ENCODE measurements at regions not wholly inside any gene's neighbourhood (a gene's known extent, or its start where the extent isn't known, plus 50 kb on each side); places are given as distances from the start of the nearest gene placed in this dataset.

DNA sequence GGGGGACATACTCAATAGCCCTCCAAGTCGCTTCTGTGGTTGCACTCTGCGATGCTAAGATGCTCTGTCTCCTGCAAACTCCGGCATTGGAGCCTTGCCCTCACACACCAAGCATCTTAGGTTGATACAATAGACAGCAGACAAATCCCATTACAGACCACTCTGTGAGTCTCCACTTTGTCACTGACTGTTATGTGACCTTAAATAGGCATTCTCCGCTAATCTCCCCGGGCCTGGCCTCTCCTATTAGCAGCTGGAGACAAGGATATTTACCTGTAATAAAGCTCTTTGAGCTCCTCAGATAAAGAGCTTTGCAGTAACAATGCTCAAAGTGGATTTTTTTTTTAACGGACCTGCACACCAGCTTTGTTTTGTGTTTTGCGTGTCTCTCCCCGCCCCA is 479.7 kb upstream of the TBX3 start:
- H3K9me3 ChIP-seq: no peaks in the 10 kb centered on the region
- H3K27me3 ChIP-seq (replicated peaks; ENCODE audit: insufficient read depth): no peaks in the 10 kb centered on the region
- no peak for DNase-seq (ENCODE audit: low spot score)
- no peaks in the 10 kb centered on the region for H3K36me3 ChIP-seq
- ATAC-seq (ENCODE audit: insufficient number of reproducible peaks, low FRiP score, low read depth): no peak
- H3K27ac ChIP-seq: no peak overlapping the region
- no peaks in the 10 kb centered on the region for H3K4me1 ChIP-seq (ENCODE audit: control insufficient read depth in 1 of 2, low read depth in 2 of 2)
- H3K4me3 ChIP-seq: no peak overlapping the region
- TF ChIP-seq, protein P1, sequence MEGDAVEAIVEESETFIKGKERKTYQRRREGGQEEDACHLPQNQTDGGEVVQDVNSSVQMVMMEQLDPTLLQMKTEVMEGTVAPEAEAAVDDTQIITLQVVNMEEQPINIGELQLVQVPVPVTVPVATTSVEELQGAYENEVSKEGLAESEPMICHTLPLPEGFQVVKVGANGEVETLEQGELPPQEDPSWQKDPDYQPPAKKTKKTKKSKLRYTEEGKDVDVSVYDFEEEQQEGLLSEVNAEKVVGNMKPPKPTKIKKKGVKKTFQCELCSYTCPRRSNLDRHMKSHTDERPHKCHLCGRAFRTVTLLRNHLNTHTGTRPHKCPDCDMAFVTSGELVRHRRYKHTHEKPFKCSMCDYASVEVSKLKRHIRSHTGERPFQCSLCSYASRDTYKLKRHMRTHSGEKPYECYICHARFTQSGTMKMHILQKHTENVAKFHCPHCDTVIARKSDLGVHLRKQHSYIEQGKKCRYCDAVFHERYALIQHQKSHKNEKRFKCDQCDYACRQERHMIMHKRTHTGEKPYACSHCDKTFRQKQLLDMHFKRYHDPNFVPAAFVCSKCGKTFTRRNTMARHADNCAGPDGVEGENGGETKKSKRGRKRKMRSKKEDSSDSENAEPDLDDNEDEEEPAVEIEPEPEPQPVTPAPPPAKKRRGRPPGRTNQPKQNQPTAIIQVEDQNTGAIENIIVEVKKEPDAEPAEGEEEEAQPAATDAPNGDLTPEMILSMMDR (IDR thresholded peaks at IDR 0.05): no peak

DNA sequence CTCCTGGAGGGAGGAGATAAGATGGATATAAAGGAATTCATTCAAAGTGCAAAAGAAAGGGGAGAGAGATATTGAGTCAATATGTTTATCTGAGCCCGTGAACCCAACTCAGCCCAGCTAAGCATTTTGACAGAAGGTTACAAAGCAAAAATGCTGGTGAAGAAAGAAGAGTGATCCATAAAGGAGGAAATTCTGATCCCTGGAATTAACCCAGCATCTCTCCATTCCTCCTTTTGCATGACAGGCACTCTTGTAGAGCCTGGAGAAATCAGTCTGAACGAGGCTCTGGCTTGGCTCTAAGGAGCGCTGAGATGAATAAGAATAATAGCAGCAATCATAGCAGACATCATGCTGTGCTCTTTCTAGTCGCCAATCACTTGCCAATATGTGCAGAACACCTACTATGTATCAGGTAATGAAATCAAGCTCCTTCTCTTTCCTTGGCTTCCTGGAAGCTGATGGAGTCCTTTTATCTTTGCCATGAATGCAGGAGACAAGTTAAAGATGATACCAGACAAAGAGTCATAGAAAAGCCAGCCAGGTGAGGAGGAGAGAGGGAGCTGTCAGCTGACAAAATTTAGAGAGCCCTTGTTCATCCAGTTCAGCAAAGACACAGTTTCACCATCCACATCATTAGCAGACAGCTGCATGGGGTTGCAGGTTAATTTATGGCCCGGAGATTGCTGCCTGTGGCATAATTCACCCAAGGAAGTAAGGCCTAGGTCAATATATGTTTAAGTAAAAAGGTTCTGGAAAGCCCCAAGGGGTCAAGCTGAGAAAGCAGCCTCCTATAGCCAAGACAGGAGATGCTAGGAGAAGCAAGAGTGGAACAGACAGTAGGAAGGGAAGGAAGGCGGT is 476.5 kb upstream of the TBX3 start:
- no peak overlapping the region for H3K27ac ChIP-seq
- H3K4me1 ChIP-seq (ENCODE audit: control insufficient read depth in 1 of 2, low read depth in 2 of 2): no peaks in the 10 kb centered on the region
- no peak overlapping the region for H3K4me3 ChIP-seq
- DNase-seq (ENCODE audit: low spot score) (no peak), ATAC-seq (ENCODE audit: insufficient number of reproducible peaks, low FRiP score, low read depth) (no peak)
- TF ChIP-seq, protein P1 (IDR thresholded peaks at IDR 0.05): no peak
- no peaks in the 10 kb centered on the region for H3K36me3 ChIP-seq
- no peaks in the 10 kb centered on the region for H3K9me3 ChIP-seq
- H3K27me3 ChIP-seq (replicated peaks; ENCODE audit: insufficient read depth): no peaks in the 10 kb centered on the region

DNA sequence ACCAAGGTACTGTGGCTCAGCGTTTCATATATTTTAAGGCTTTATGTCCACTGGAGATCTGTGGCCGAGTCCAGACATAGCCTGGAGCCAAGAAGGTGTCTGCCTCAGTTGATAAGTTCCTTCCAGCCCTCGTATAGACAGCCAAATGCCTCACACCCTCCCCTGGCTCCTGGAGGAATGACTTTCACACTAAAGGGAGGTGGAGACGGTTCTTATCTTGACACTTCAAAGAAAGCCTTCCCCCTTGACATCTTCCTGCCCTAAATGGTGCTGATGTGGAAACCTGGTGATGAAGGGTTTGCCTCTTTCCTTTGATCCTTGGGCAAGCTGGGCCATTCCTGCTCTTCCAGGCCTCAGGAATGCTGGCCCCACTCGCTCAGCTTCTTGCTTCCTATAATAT is 474.8 kb upstream of the TBX3 start:
- H3K36me3 ChIP-seq: no peaks in the 10 kb centered on the region
- no peaks in the 10 kb centered on the region for H3K27me3 ChIP-seq (replicated peaks; ENCODE audit: insufficient read depth)
- ATAC-seq (ENCODE audit: insufficient number of reproducible peaks, low FRiP score, low read depth): no peak
- no peak overlapping the region for H3K27ac ChIP-seq
- no peaks in the 10 kb centered on the region for H3K9me3 ChIP-seq
- no peak overlapping the region for H3K4me3 ChIP-seq
- H3K4me1 ChIP-seq (ENCODE audit: control insufficient read depth in 1 of 2, low read depth in 2 of 2): no peaks in the 10 kb centered on the region
- TF ChIP-seq, protein P1 (IDR thresholded peaks at IDR 0.05): no peak
- DNase-seq (ENCODE audit: low spot score): no peak

DNA sequence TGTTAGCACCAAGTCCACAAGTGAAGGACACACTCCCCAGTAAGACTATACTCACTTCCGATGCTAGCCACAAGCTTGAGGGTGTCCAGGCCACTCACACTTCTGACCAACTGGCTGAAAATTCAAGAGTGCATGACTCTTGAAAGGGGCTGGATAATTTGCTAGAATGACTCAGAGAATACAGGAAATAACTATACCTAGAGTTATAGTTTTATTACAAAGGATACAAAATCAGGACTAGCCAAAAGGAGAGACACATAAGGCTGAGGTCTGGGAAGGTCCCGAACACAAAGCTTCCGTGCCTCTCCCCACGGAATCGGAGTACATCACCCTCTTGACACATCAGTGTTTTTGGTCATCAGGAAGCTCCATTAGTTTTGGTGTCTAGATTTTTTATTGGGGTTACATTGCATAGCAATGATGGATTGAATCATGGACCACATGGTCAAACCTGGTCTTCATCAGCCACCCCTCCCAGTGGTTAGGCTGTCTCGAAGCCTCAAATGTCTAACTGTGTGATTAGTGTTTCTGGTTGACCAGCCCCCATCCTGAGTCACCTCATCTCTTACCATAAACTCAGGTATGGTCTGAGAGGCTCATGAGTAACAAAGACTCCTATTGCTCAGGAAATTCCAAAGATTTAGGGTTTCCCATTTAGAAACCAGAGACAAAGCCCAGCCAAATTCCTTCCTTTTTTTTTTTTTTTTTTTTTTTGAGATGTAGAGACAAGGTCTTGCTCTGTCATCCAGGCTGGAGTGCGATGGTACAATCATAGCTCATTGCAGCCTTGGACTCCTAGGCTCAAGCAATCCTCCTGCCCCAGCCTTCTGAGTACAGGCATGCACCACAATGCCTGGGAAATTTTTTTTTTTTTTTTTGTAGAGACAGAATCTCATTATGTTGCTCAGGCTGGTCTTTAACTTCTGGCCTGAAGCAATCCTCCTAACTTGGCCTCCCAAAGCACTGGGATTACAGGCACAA is 472.0 kb upstream of the TBX3 start:
- TF ChIP-seq, protein P1 (IDR thresholded peaks at IDR 0.05): no peak
- H3K4me1 ChIP-seq (ENCODE audit: control insufficient read depth in 1 of 2, low read depth in 2 of 2): no peaks in the 10 kb centered on the region
- H3K9me3 ChIP-seq: no peaks in the 10 kb centered on the region
- H3K4me3 ChIP-seq: no peak overlapping the region
- ATAC-seq (ENCODE audit: insufficient number of reproducible peaks, low FRiP score, low read depth): no peak
- no peaks in the 10 kb centered on the region for H3K36me3 ChIP-seq
- no peak for DNase-seq (ENCODE audit: low spot score)
- H3K27me3 ChIP-seq (replicated peaks; ENCODE audit: insufficient read depth): no peaks in the 10 kb centered on the region
- no peak overlapping the region for H3K27ac ChIP-seq

All from thoracic aorta (tissue), 2 donors.